Activated T-helper 17 cell treated with anti-CD3 and anti-CD28 coated beads, Interleukin-2, amount 50 U/mL, for 72 hours (primary cell): ENCODE measurements at regions not wholly inside any gene's neighbourhood (a gene's known extent, or its start where the extent isn't known, plus 50 kb on each side); places are given as distances from the start of the nearest gene placed in this dataset.
"Not testable (repeated sequence)": the region's sequence is repeated elsewhere in the genome, so short reads cannot be mapped to it uniquely, and the experiment has no call there.

Source experiments
- ATAC-seq: fragments of 150-1000 bp; cut with Tn5 transposase; replicated peaks from 2 replicates; pipeline ENCODE4 v1.10.0; 2021; ENCODE audit warnings: mild to moderate bottlenecking, moderate library complexity
- H3K27ac Mint-ChIP-seq: one replicate; pipeline ENCODE4 v1.8.0; 2022; ENCODE audit warnings: mixed read lengths
- H3K27me3 Mint-ChIP-seq: one replicate; pipeline ENCODE4 v1.8.0; 2022; ENCODE audit warnings: mixed read lengths
- H3K36me3 Mint-ChIP-seq: one replicate; pipeline ENCODE4 v1.8.0; 2022; ENCODE audit warnings: low read depth, mild to moderate bottlenecking, mixed read lengths
- H3K4me1 Mint-ChIP-seq: one replicate; pipeline ENCODE4 v1.8.0; 2022; ENCODE audit warnings: mixed read lengths
- H3K4me3 Mint-ChIP-seq: one replicate; pipeline ENCODE4 v1.8.0; 2022; ENCODE audit warnings: mild to moderate bottlenecking, mixed read lengths
- H3K9me3 Mint-ChIP-seq: one replicate; pipeline ENCODE4 v1.8.0; 2022; ENCODE audit warnings: mixed read lengths

DNA sequence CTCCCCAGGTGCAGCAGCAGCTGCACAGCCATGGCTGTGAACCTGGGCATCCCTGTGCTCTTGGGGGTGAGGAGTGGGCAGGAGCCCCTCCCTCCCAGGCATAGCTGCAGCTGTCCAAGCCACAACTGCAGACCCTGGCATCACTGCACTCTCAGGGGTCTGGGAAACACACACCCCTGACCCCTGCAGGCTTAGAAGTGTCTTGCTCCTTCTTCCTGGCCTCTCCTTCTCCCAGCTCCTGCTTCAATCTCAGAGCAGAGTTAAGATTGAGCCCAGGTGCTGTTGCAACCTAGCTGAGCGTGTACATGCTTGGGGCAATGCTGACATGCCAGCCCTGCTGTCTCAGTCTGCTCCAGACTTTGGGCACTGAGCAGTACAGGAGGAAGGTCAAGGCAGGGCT lies 833.6 kb downstream of the FLRT2 start:
- H3K36me3 Mint-ChIP-seq, result no peaks in the 10 kb centered on the region
- H3K9me3 Mint-ChIP-seq, result no peaks in the 10 kb centered on the region
- H3K4me3 Mint-ChIP-seq, result no peak overlapping the region
- H3K4me1 Mint-ChIP-seq, result no peaks in the 10 kb centered on the region
- no peaks in the 10 kb centered on the region for H3K27me3 Mint-ChIP-seq
- no peak for ATAC-seq
- H3K27ac Mint-ChIP-seq, result no peak overlapping the region

- H3K27ac Mint-ChIP-seq, result no peak overlapping the region
- no peaks in the 10 kb centered on the region for H3K27me3 Mint-ChIP-seq
- H3K4me3 Mint-ChIP-seq, result no peak overlapping the region
- no peaks in the 10 kb centered on the region for H3K4me1 Mint-ChIP-seq
- H3K36me3 Mint-ChIP-seq, result no peaks in the 10 kb centered on the region
- no peak for ATAC-seq
- H3K9me3 Mint-ChIP-seq, result no peaks in the 10 kb centered on the region
Measured at GRCh38 chr14:86363047-86363446, 833.1 kb downstream of the FLRT2 start.

DNA sequence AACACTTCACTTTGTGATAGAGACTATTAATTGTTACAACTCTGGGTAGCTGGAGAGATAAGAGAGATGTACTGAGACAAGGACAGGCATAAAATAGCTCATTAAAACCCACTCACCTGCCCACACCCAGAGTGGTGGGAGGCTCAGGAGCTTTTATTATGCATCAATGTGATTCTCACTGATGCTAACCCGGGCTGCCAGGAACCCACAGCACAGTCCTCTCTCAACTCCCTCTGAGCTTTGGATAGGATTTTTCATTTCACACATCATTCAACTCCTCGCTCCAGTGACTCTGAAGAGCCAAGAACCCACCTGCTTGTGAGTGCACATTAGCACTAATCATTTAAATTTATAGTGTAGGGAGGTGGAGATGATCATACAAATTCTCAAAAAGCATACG lies 827.9 kb downstream of the FLRT2 start:
- H3K27me3 Mint-ChIP-seq, result no peaks in the 10 kb centered on the region

GRCh38 chr14:86357119-86357518 lies 827.2 kb downstream of the FLRT2 start:
- Mint-ChIP-seq H3K4me3 (no peak overlapping the region), H3K4me1 (no peaks in the 10 kb centered on the region), H3K27me3 (no peaks in the 10 kb centered on the region), H3K27ac (no peak overlapping the region), H3K9me3 (no peaks in the 10 kb centered on the region), H3K36me3 (no peaks in the 10 kb centered on the region)
- ATAC-seq, result no peak

More for the DNA sequence above, 827.9 kb downstream of the FLRT2 start:
- Mint-ChIP-seq H3K4me1 (no peaks in the 10 kb centered on the region), H3K9me3 (no peaks in the 10 kb centered on the region), H3K27ac (no peak overlapping the region), H3K4me3 (no peak overlapping the region), H3K36me3 (no peaks in the 10 kb centered on the region)
- ATAC-seq, result no peak

DNA sequence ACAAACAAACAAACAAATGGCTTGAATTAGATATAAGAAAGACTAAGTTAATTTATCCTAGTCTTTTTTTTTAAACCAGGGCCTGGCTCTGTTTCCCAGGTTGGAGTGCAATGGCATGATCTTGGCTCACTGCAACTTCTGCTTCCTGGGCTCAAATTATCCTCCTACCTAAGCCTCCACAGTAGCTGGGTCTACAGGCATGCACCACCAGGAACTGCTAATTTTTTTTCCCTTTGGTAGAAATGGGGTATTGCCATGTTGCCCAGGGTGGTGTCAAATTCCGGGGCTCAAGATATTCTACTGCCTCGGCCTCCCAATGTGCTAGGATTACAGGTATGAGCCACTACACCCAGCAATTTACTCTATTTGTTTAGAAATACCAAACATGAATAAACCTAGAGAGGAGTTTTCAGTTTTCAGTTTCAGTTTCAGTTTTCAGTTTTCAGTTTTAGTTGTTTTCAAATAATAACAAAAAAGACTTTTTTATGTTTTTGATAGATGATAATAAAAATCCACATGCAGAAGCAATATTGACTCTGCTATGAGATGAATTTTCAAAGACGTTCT lies 817.0 kb downstream of the FLRT2 start:
- Mint-ChIP-seq H3K36me3 (no peaks in the 10 kb centered on the region), H3K4me3 (peak overlapping the region; percentile 46), H3K27me3 (no peaks in the 10 kb centered on the region), H3K4me1 (peaks cover 5% of the 10 kb centered on the region), H3K27ac (peak overlapping the region; percentile 35), H3K9me3 (peaks cover 8% of the 10 kb centered on the region)
- ATAC-seq, result peak; percentile 56

GRCh38 chr14:86334355-86334754 lies 804.4 kb downstream of the FLRT2 start:
- Mint-ChIP-seq H3K27ac (no peak overlapping the region), H3K9me3 (no peaks in the 10 kb centered on the region), H3K27me3 (no peaks in the 10 kb centered on the region), H3K36me3 (no peaks in the 10 kb centered on the region), H3K4me3 (no peak overlapping the region), H3K4me1 (no peaks in the 10 kb centered on the region)
- no peak for ATAC-seq

DNA sequence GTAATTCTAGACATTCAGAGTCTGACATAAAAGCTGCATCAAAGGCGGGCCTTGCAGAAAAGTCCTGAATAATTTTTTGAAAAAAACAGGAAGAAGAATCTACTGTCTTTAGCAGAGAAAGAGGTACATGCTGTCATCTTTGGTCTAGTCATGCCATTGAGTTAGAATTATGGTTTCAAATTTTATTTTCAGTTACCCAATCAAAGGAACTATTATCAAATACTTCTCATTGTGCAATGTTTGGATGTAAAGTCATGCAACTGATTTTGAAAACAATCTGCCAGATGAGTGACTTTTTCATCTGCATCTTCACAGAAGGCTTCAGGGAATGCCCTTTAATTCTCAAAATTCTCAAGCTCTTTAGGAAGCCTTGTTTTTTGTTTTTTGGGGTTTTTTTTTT lies 803.5 kb downstream of the FLRT2 start:
- no peak for ATAC-seq
- Mint-ChIP-seq H3K9me3 (no peaks in the 10 kb centered on the region), H3K36me3 (no peaks in the 10 kb centered on the region), H3K27me3 (no peaks in the 10 kb centered on the region), H3K27ac (no peak overlapping the region), H3K4me3 (no peak overlapping the region), H3K4me1 (no peaks in the 10 kb centered on the region)

DNA sequence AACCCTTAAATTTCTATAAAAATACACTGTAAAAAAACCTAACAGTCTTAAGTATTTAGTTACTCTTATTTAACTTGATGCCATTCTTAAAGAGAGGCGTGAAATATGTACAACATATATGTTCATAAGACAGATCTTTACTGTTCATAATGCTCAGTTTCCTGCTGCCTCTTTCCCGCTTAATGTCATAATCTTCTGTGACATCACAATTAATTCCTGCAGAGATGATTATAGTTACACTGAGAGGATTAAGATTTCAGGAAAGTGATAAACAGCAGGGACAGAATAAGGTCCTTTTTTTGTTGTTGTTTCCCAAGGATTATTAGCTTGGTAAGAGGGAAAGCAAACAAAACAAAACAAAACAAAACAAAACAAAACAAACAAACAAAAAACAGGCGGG lies 801.4 kb downstream of the FLRT2 start:
- Mint-ChIP-seq H3K4me3 (no peak overlapping the region), H3K4me1 (no peaks in the 10 kb centered on the region), H3K27me3 (no peaks in the 10 kb centered on the region), H3K27ac (no peak overlapping the region), H3K36me3 (no peaks in the 10 kb centered on the region), H3K9me3 (no peaks in the 10 kb centered on the region)
- no peak for ATAC-seq

GRCh38 chr14:86321151-86321550 lies 791.2 kb downstream of the FLRT2 start:
- H3K4me3 Mint-ChIP-seq, result no peak overlapping the region
- no peaks in the 10 kb centered on the region for H3K27me3 Mint-ChIP-seq
- no peaks in the 10 kb centered on the region for H3K4me1 Mint-ChIP-seq
- no peaks in the 10 kb centered on the region for H3K36me3 Mint-ChIP-seq
- peaks cover 4% of the 10 kb centered on the region for H3K9me3 Mint-ChIP-seq
- no peak for ATAC-seq
- H3K27ac Mint-ChIP-seq, result no peak overlapping the region

GRCh38 chr14:86312154-86312665 lies 782.3 kb downstream of the FLRT2 start:
- H3K36me3 Mint-ChIP-seq, H3K4me1 Mint-ChIP-seq, H3K4me3 Mint-ChIP-seq, ATAC-seq, H3K27me3 Mint-ChIP-seq, H3K9me3 Mint-ChIP-seq, H3K27ac Mint-ChIP-seq: not testable (repeated sequence)

- H3K27me3 Mint-ChIP-seq, result no peaks in the 10 kb centered on the region
- H3K36me3 Mint-ChIP-seq, result no peaks in the 10 kb centered on the region
- H3K4me3 Mint-ChIP-seq, result no peak overlapping the region
- no peak overlapping the region for H3K27ac Mint-ChIP-seq
- no peaks in the 10 kb centered on the region for H3K4me1 Mint-ChIP-seq
- no peaks in the 10 kb centered on the region for H3K9me3 Mint-ChIP-seq
- no peak for ATAC-seq
Measured at GRCh38 chr14:86311151-86311550, 781.2 kb downstream of the FLRT2 start.

GRCh38 chr14:86310611-86311010 lies 780.7 kb downstream of the FLRT2 start:
- no peak overlapping the region for H3K4me3 Mint-ChIP-seq
- no peaks in the 10 kb centered on the region for H3K27me3 Mint-ChIP-seq
- H3K36me3 Mint-ChIP-seq, result no peaks in the 10 kb centered on the region
- H3K4me1 Mint-ChIP-seq, result no peaks in the 10 kb centered on the region
- no peak overlapping the region for H3K27ac Mint-ChIP-seq
- ATAC-seq, result no peak
- no peaks in the 10 kb centered on the region for H3K9me3 Mint-ChIP-seq

DNA sequence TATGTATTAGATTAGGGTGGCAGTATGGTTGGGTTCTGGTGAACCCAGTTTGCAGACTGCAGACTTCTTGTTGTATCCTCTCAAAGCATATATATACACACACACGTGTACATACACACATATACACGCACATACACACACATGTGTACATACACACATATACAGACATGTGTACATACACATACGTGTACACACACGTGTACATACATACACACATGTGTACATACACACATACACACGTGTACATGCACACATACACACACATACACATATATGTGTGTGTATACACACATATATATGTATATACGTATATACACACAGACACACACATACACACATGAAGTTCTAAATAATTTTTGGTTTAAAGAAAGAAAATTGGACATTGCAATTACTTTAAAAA lies 780.2 kb downstream of the FLRT2 start:
- no peaks in the 10 kb centered on the region for H3K4me1 Mint-ChIP-seq
- no peaks in the 10 kb centered on the region for H3K9me3 Mint-ChIP-seq
- no peak overlapping the region for H3K27ac Mint-ChIP-seq
- H3K27me3 Mint-ChIP-seq, result no peaks in the 10 kb centered on the region
- no peak for ATAC-seq
- H3K36me3 Mint-ChIP-seq, result no peaks in the 10 kb centered on the region
- no peak overlapping the region for H3K4me3 Mint-ChIP-seq

DNA sequence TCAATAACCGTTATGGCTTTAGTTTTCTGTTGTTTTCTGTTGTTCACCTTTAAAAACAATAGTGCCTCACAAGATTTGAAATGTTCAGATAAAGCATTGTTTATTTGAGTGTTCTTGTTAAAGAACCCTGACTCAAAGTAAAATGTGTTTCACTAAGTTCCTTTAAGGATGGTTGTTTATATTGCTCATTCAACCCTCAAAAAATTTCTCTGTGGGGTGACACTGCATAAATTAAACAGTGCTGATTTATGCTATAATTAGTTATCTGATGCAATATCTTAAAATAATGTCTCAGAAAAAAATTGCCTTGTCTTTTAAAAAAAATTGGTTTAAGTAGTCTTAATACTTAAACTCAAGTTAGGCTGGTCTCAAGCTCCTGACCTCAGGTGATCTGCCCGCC lies 775.1 kb downstream of the FLRT2 start:
- Mint-ChIP-seq H3K27ac (no peak overlapping the region), H3K9me3 (no peaks in the 10 kb centered on the region), H3K27me3 (no peaks in the 10 kb centered on the region), H3K36me3 (no peaks in the 10 kb centered on the region), H3K4me1 (no peaks in the 10 kb centered on the region), H3K4me3 (no peak overlapping the region)
- no peak for ATAC-seq

- Mint-ChIP-seq H3K27ac (no peak overlapping the region), H3K27me3 (no peaks in the 10 kb centered on the region), H3K36me3 (no peaks in the 10 kb centered on the region), H3K4me1 (no peaks in the 10 kb centered on the region), H3K9me3 (peaks cover 3% of the 10 kb centered on the region), H3K4me3 (no peak overlapping the region)
- no peak for ATAC-seq
Measured at GRCh38 chr14:86299994-86300393, 770.0 kb downstream of the FLRT2 start.

GRCh38 chr14:86296173-86296572 lies 766.2 kb downstream of the FLRT2 start:
- H3K36me3 Mint-ChIP-seq, result no peaks in the 10 kb centered on the region
- no peaks in the 10 kb centered on the region for H3K27me3 Mint-ChIP-seq
- no peak overlapping the region for H3K4me3 Mint-ChIP-seq
- H3K9me3 Mint-ChIP-seq, result peaks cover 3% of the 10 kb centered on the region
- no peak for ATAC-seq
- no peaks in the 10 kb centered on the region for H3K4me1 Mint-ChIP-seq
- no peak overlapping the region for H3K27ac Mint-ChIP-seq
